NCI-H524 (cell line): ENCODE measurements at regions not wholly inside any gene's neighbourhood (a gene's known extent, or its start where the extent isn't known, plus 50 kb on each side); places are given as distances from the start of the nearest gene placed in this dataset.
"Not testable (repeated sequence)": the region's sequence is repeated elsewhere in the genome, so short reads cannot be mapped to it uniquely, and the experiment has no call there.

Experiments
- DNase-seq, 2 experiments: peaks; one replicate each; lab custom pipeline; 2025; lab: John Stamatoyannopoulos, UW

DNA sequence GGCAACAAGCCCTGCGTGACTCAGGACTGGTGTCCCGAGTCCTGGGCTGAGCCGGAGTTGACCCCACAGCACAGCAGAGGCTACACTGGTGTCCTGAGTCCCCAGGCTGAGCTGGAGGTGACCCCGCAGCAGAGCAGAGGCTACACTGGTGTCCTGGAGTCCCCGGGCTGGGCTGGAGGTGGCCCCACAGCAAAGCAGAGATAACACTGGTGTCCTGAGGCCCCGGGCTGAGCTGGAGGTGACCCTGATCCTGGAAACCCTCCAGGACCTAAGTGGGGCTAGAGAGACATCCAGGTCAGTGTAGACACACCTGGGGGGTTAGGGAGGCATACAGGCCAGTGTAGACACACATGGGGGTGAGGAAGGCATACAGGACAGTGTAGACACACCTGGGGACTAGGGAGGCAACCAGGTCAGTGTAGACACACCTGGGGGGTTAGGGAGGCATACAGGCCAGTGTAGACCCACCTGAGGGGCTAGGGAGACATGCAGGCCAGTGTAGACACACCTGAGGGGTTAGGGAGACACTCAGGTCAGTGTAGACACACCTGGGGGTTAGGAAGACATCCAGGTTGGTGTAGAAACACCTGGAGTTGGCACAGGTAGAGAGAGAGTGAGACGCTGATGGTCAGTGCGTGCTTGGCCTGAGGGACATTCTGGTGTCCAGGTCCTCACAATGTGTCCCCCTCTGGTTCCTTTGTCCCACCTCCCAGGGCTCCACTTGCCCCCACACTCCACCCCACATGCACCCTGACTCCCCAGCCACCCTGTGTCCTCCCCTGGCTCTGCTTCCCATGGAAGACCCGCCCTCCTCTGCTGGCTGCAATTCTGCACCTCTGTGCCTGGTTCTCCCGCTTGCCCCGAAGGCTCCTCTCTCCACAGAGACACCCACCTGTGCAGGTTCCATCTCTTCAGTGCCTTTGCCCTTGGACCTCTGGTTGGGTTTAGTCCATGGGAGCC, 321.6 kb upstream of the SFSWAP start:
- no peak for DNase-seq

DNA sequence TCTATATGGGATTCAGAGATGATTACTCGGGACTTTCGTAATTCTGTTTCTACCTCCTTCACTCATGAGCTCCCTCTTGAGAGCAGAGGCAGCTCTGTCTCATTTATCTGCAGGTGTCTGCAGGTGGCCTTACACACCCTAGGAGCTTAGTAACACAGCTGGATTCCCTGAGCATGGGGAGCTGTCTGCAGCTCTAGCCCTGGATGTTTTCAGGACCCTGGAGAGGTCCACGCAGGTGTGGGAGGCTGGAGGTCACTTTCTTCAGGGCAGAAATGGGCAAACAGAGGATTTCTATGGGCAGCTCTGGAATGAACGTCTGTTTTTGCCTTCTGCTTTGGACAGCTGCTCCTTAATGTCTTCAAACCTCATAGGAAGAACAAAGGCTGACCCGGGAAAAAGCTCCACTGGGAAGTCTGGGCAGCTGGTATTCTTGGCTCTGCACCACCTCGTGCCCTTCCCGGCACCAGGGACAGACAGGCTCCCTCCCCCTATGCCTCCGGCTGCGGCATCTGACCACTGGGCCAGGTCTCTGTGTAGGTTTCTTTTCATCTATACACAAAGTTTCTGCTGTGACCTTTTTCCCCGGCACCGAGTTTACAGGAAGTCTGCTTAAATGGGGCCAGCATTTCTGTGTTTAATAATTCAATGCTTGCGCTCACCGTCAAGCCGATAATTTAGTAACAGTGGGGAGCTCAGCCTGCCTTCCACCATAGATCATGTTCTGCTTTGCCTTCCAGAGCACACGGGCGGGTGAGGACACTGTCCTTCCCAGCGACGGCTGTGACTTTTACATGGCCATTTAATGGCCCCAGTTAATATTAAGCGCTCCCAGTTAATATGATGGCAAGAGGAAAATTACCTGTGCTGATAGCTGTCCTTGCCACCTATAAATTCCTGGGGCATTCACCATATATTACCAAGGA, 320.2 kb upstream of the SFSWAP start:
- no peak for DNase-seq

DNA sequence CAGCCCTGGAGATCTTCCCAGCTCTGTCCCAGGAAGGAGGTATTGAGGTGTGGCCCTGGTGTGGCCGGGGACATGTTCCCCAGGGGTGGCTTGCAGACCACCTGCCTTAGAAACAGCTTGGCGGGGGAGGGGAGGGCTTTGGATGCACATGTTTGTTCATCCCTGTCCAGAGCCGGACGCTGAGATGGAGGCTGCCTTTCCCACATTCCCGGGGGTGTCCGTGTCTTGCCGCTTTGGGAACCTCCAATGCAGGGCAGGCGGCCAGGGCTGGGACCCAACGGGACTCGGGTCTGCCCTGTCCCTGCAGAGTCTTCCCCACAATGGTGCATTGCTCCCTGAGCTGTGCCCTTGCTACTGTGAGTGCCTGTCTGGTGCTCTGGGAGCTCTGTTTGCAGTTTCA, 319.5 kb upstream of the SFSWAP start:
- DNase-seq = no peak

DNA sequence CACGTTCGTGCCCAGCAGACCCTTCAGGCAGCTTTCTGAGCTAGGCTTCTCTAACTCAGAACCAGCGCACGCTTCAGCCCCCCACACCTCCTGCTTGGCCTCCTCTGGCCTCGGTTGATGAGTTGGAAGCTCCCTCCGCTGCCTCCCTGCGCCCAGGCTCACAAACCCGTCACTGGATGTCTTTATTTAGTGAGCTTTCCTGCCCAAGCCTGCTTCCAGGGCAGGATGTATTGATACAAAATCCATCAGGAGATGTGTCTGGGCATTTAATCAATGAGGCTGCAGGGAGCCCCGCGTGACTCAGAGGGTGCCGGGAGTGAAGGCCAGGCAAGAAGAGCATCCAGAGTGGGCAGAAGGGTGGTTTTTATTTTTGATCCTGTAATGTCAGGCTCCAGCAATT, 316.1 kb upstream of the SFSWAP start:
- not testable (repeated sequence) for DNase-seq

DNA sequence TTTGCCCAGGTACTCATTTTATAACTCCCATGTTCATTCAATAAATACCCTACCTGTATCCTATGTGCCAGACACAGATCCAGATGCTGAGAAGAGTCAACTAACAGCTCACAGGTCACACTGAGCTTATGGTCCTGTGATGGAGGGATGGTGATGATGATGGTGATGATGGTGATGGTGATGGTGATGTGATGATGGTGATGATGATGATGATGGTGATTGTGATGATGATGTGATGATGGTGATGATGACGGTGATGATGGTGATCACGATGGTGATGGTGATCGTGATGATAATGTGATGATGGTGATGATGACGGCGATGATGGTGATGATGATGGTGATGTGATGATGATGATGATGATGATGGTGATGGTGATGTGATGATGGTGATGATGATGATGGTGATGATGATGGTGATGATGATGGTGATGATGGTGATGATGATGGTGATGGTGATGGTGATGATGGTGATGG, 315.6 kb upstream of the SFSWAP start:
- not testable (repeated sequence) for DNase-seq

DNA sequence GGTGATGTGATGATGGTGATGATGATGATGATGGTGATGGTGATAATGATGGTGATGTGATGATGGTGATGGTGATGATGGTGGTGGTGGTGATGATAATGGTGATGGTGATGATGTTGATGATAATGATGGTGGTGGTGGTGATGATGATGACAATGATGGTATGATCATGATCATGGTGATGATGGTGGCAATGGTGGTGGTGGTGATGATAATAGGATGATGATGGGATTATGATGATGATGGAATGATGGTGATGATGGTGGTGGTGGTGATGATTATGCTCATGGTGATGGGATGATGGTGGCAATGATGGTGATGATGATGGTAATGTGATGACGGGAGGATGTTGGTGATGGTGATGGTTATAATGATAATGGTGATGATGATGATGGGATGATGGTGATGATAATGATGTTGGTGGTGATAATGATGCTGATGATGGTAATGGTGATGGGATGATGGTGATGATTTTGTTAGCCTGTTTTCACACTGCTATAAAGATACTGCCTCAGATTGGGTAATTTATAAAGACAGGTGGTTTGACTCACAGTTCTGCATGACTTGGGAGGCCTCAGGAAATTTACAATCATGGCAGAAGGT, 314.8 kb upstream of the SFSWAP start:
- no peak for DNase-seq

DNA sequence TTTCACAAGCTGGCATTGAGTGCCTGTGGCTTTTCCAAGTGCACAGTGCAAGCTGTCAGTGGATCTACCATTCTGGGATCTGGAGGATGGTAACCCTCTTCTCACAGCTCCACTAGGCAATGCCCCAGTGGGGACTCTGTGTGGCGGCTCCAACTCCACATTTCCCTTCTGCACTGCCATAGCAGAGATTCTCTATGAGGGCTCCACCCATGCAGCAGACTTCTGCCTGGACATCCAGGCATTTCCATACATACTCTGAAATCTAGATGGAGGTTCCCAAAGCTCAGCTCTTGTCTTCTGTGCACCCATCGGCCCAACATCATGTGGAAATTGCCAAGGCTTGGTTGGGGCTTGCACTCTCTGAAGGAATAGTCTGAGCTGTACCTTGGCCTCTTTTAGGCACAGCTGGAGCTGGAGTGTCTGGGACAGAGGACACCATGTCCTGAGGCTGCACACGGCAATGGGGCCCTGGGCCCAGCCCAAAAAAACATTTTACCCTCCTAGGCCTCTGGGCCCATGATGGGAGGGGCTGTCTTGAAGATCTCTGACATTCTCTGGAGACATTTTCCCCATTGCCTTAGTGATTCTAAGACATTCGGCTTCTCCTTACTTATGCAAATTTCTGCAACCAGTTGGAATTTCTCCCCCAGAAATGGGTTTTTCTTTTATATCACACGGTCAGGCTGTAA, 313.3 kb upstream of the SFSWAP start:
- no peak for DNase-seq

DNA sequence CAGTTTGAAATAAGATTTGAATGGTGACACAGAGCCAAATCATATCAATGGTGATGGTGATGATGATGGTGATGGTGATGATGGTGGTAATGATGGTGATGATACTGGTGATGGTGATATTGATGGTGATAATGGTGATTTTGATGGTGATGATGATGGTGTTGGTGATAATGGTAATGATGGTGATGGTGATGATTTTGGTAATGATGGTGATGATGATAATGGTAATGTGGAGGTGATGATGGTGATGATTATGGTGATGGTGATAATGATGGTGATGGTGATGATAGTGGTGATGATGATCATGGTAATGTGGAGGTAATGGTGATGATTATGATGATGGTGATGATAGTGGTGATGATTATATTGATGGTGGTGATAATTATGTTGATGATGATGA, 311.9 kb upstream of the SFSWAP start:
- no peak for DNase-seq

DNA sequence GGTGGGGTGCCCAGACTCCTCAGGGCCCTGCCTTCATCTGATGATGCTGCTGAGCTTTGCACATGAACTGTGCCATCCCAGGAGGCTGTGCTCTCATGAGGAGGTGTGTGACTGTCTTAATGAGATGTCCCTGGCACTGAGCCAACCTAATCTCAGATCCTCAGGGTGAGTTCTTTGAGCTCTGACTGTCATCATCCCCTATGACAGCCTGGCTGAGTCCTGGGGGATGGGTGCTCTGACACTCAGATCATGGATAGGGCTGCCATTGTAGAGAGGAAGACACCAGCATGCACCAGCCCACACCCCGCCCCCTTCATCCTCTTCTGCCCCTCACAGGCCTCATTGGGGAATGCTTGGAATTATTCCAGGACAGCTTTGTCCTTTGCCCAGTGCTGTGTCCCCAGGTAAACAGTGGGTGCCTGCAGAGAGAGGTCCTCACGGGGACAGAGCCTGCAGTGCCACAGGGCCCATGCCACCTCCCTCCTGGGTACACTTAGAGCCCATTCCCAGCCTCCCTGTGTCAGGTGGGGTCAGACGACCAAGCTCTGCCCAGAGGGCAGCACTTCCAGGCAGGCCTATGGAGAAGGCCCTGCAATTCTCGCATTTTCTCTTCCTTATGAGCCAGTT, 310.1 kb upstream of the SFSWAP start:
- peak in 1 of 2 experiments; percentile 53 for DNase-seq

DNA sequence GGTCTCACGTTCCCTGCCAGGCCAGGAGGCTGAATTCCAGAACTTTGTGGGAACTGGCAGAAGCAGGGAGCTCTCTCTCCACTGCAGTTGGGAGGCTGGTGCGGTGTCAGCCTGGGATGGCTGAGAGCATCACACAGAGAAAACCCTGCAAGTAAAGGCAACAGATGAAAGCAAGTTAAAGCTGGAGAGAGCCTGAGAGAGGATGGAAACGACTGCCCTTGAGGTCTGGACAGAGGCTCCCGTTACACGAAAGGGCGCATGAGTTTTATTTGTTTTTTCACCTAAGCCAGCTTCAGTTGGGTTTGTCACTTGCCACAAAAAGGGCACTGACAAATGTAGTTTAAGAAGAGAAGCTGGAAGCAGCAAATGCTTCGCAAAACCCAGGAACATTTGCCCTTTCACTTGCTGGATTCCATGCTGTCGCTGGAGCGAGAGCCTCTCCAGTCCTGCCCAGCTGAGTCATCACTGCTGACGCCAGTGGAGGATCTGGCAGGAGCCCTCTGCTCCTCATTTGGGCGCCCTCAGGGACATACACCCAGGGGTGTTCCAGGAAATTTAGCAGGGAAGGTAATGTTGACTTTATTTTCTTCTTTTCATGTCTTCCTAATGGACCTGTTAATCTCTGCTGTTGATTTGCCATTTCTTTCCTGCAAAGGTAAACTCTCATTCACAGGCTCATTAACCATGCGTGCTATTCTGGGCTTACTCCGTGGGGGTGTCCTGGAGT, 308.8 kb upstream of the SFSWAP start:
- DNase-seq = not testable (repeated sequence)

DNA sequence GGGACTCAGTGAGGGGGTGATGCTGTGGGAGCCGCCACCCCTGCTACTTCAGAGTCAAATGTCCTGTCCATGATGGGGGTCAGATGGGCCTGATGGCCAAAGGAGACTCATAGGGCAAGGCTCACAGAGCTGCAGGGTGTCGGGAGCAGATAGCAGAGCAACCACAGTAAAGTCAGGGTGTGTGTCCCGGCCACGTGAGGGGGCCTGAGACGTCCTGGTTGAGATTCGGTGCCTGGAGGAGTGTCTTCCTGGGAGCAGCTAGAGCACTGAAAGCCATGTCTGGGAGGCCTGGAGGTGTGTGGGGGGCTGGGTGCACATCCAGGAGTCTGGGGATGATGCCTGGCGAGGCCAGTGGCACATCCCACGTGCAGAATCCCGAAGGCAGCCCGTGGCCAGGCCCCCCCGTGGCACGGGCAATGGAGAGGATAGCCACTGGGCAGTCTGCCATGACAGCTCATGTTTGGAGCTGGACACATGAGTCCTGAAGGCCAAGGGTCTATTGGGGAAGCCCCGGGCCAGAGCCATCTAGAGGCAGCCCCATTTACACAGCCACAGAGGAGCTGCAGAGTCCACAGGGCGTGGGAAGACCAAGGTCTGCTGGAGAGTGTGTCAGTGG, 308.0 kb upstream of the SFSWAP start:
- DNase-seq = no peak

DNA sequence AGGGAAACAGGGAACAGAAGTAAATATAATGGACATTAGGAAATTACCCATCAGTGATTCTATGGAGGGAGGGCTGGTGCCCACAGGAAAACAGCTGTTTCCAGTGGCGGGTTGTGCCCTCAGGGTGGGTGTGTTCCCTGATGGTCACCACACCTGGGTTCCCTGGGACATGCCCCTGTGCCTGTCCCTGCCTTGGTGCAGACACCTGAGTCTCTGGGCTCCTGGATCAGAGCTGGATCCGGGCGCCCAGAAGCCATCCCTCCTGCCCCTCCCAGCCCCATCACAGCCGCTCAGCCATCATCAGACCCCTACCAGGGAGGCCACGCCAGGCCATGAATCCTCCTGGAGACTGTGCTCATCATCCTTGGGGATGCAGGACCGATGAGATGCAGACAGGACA, 307.2 kb upstream of the SFSWAP start:
- DNase-seq = no peak

DNA sequence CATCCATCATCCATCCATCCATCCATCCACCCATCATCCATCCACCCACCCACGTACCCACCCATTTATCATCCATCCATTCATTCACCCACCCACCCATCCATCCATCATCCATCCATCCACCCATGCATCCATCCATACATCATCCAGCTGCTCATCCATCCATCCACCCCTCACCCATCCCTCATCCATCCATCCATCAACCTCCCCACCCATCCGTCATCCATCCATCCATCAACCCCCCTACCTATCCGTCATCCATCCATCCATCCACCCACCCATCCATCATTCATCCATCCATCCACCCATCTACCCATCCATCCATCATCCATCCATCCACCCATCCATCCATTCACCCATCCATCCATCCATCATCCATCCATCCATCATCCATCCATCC, 306.2 kb upstream of the SFSWAP start:
- no peak for DNase-seq

DNA sequence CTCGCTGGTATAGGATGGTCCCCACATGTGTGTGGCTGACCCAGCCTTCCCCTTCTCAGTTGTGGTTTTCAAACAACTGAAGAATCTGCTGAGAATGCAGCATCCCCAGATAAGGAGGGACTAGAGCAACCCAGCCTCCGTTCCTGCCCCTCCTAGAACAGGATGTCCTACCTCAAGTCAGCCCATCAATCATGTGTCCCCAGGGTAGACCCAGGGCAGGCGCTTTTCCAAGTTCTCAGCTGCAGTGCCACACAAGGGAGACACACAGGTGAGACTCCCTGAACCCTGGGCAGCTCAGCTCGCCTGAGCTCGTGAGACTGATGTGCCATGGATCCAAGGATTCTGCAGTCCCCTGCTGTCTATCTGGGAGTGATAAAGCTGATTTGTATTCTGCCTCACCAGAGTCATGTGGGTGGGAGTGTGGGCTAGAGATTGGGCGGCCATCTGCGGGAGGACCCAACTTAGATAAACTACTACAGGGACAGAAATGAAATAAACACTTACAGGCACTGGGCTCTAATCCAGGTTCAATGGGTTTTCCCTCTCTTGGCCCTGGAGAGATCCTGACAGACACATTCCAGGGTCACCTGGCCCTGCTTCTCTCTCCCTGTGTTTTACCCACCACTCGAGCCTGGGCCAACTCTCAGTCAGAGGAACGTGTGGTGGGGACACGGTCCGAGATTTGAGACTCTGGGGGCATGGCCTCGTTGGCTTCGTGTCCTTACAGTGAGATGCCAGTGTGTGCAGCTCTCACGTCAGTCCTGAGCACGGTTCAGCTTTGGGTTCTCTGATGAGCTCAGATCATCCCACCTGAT, 303.5 kb upstream of the SFSWAP start:
- DNase-seq = no peak

DNA sequence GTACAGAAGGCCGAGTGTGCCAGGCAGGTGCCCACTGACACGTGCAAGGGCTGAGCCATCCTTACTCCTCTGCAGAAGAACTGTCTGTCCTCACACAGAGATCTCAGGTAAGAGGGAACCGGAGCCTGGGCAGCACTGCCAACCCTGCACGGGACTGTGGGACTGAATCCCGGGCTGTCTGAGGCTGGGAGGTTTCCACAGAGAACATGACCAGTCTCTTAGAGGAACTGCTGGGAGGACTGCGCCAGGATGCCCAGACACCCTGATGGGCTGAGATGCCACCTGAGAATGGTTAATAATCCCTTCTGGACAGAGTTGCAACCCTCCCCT, 302.9 kb upstream of the SFSWAP start:
- no peak for DNase-seq

DNA sequence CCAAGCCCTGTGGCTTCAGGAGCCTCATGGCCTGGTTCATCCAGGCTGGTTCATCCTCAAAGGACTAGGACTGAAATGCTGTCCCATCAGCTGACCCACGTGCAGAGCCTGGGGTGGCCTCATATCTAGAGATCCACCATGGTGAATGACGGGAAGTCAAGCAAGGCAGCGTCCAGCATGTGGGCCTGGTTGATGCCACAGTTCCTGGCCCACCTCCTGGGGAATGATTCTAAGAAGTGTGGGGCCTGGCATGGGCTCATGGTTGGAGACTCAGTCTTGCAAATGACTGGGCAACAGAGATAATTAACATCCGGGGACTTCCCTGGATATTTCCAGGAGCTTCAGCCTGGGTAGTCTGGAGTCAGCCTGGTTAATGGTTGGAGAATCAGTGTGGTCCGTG, 302.4 kb upstream of the SFSWAP start:
- no peak for DNase-seq

DNA sequence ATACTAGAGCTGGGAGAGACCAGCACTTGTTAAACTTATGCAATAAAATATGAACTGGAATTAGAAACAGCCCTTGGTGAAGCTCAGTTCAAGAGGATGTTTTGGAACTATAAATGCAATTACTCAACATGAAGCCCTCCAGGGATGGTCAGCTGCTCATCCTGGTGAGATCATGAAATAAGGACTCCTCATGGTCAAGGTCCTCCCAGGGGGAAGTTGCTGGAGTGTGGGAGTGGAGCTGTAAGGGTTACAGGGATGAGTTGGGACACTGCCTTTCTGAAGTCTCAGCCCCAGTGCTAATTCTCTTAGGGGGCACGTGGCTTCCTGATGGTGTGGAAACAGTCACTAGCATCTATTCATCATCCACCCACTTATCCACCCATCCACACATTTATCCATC, 301.7 kb upstream of the SFSWAP start:
- DNase-seq = no peak

DNA sequence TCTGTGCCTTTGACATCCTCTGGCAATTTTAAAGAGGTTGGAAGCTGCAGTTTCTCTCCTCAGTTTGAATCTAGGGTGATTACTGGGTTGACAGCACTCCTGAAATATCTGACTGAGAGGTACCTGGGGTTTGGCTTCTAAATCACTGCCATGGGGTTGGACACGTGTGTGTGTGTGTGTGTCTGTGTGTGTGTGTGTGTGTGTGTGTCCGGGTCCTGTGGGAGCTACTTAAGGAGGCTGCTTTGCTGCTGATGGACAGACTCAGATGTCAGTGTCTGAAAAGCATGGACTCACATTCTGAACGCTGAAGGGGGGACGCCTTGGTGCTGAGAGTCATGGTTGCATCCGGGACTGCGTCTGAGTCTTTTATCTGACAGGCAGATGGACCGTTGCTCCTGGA, 299.1 kb upstream of the SFSWAP start:
- DNase-seq = not testable (repeated sequence)

DNA sequence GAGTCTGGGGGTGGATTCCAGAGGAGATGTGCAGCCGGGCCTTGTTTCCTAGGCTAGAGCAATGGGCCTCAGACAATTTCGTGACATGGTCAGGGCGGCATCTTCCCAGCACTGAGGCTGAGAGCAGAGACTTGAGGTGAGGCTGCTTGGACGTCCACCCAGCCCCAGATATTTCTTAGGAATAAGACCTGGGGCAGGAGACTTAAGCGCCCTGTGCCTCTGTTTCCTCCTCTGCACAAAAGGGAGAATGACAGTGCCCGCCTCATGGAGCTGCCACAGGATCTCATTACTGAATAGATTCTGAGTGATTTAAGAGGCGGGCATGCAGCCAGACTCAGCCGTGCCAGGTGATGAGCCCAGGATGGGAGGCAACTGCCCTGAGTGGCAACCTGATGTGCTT, 297.9 kb upstream of the SFSWAP start:
- DNase-seq = no peak
